ENCODE measurements at regions not wholly inside any gene's neighbourhood (a gene's known extent, or its start where the extent isn't known, plus 50 kb on each side); places are given as distances from the start of the nearest gene placed in this dataset.

- TF ChIP-seq CTCF (conservative IDR thresholded peaks at IDR 0.05; ENCODE audit: low read depth, low read length) = no peak
- TF ChIP-seq EZH2 (IDR thresholded peaks at IDR 0.05; ENCODE audit: low read length, unreplicated experiment) = no peak
- TF ChIP-seq EZH2phosphoT487 (IDR thresholded peaks at IDR 0.05; ENCODE audit: borderline replicate concordance, low read length) = no peak
Measured at GRCh38 chr6:48419992-48420391, 309.0 kb upstream of the PTCHD4 start.

Measured in PC-3 (cell line).